HG02623 (cell line): ENCODE measurements at regions not wholly inside any gene's neighbourhood (a gene's known extent, or its start where the extent isn't known, plus 50 kb on each side); places are given as distances from the start of the nearest gene placed in this dataset.
"Not testable (repeated sequence)": the region's sequence is repeated elsewhere in the genome, so short reads cannot be mapped to it uniquely, and the experiment has no call there.

ENCODE experiments used
- ATAC-seq: cut with Tn5 transposase; IDR thresholded peaks from one replicate; pipeline ENCODE4 v1.9.1; 2021; ENCODE audit warnings: moderate library complexity; ENCODE audit not compliant: unreplicated experiment

- no peak for ATAC-seq
Measured at GRCh38 chr22:22756109-22756508, 111.7 kb downstream of the GGTLC2 start.

- ATAC-seq = not testable (repeated sequence)
Measured at GRCh38 chr22:22756551-22757201, 112.3 kb downstream of the GGTLC2 start.

- ATAC-seq = not testable (repeated sequence)
Measured at GRCh38 chr22:22758101-22758807, 113.8 kb downstream of the GGTLC2 start.

GRCh38 chr22:22759371-22759770 is 115.0 kb downstream of the GGTLC2 start:
- ATAC-seq = no peak

- no peak for ATAC-seq
Measured at GRCh38 chr22:22759889-22760546, 115.6 kb downstream of the GGTLC2 start.

- ATAC-seq = no peak
Measured at GRCh38 chr22:22761606-22761962, 117.2 kb downstream of the GGTLC2 start.

GRCh38 chr22:22761963-22762772 is 117.8 kb downstream of the GGTLC2 start:
- no peak for ATAC-seq

GRCh38 chr22:22763512-22763911 is 119.1 kb downstream of the GGTLC2 start:
- no peak for ATAC-seq

GRCh38 chr22:22764085-22764484 is 119.7 kb downstream of the GGTLC2 start:
- ATAC-seq = no peak

GRCh38 chr22:22767876-22768602 is 119.6 kb upstream of the IGLL5 start:
- ATAC-seq = no peak

- no peak for ATAC-seq
Measured at GRCh38 chr22:22768885-22769284, 118.7 kb upstream of the IGLL5 start.

- no peak for ATAC-seq
Measured at GRCh38 chr22:22769434-22770279, 118.0 kb upstream of the IGLL5 start.

- no peak for ATAC-seq
Measured at GRCh38 chr22:22770280-22770871, 117.2 kb upstream of the IGLL5 start.

- ATAC-seq = no peak
Measured at GRCh38 chr22:22770881-22771280, 116.7 kb upstream of the IGLL5 start.

GRCh38 chr22:22771696-22772377 is 115.8 kb upstream of the IGLL5 start:
- no peak for ATAC-seq

- ATAC-seq = no peak
Measured at GRCh38 chr22:22772396-22772795, 115.2 kb upstream of the IGLL5 start.

GRCh38 chr22:22772883-22773282 is 114.7 kb upstream of the IGLL5 start:
- ATAC-seq = no peak

GRCh38 chr22:22773427-22773826 is 114.2 kb upstream of the IGLL5 start:
- ATAC-seq = no peak
